ENCODE measurements at regions not wholly inside any gene's neighbourhood (a gene's known extent, or its start where the extent isn't known, plus 50 kb on each side); places are given as distances from the start of the nearest gene placed in this dataset.

GRCh38 chr11:128388206-128388815 is 199.0 kb downstream of the ETS1 start:
- H3K27me3 Mint-ChIP-seq, result no peaks in the 10 kb centered on the region
- intact Hi-C loops (cut with micrococcal nuclease), result no loop called here
- DNase-seq, result no peak

GRCh38 chr11:128379587-128380580 is 207.5 kb downstream of the ETS1 start:
- Mint-ChIP-seq H3K4me3 (no peak overlapping the region), H3K9me3 (peaks cover 27% of the 10 kb centered on the region), H3K36me3 (ENCODE audit: low read depth) (peaks cover 4% of the 10 kb centered on the region), H3K27ac (peak overlapping the region; percentile 72), H3K27me3 (no peaks in the 10 kb centered on the region), H3K4me1 (peaks cover 24% of the 10 kb centered on the region)
- intact Hi-C loops (cut with micrococcal nuclease), result loop anchor here (1.0 to 5.0 kb wide), 2 partner anchors 38 to 42 kb away; no protein-coding TSS in a partner anchor
- peak; percentile 68 for DNase-seq

More at GRCh38 chr11:128388206-128388815, 199.0 kb downstream of the ETS1 start:
- no peaks in the 10 kb centered on the region for H3K36me3 Mint-ChIP-seq (ENCODE audit: low read depth)
- H3K4me1 Mint-ChIP-seq, result peaks cover 15% of the 10 kb centered on the region
- no peak overlapping the region for H3K27ac Mint-ChIP-seq
- no peak overlapping the region for H3K4me3 Mint-ChIP-seq
- H3K9me3 Mint-ChIP-seq, result peaks cover 4% of the 10 kb centered on the region

GRCh38 chr11:128375961-128376360 is 211.4 kb downstream of the ETS1 start:
- Mint-ChIP-seq H3K36me3 (ENCODE audit: low read depth) (peaks cover 1% of the 10 kb centered on the region), H3K27me3 (no peaks in the 10 kb centered on the region), H3K4me3 (no peak overlapping the region), H3K9me3 (peaks cover 19% of the 10 kb centered on the region), H3K27ac (no peak overlapping the region), H3K4me1 (peaks cover 22% of the 10 kb centered on the region)
- intact Hi-C loops (cut with micrococcal nuclease), result loop anchor here (5.0 kb wide), 1 partner anchor 46 kb away; no protein-coding TSS in a partner anchor
- DNase-seq, result no peak

- Mint-ChIP-seq H3K4me1 (peaks cover 10% of the 10 kb centered on the region), H3K27me3 (no peaks in the 10 kb centered on the region), H3K9me3 (peaks cover 17% of the 10 kb centered on the region), H3K4me3 (no peak overlapping the region), H3K36me3 (ENCODE audit: low read depth) (peaks cover 1% of the 10 kb centered on the region), H3K27ac (no peak overlapping the region)
- intact Hi-C loops (cut with micrococcal nuclease), result no loop called here
- DNase-seq, result no peak
Observed at GRCh38 chr11:128374026-128374425, 213.3 kb downstream of the ETS1 start.

- DNase-seq, result no peak
- H3K36me3 Mint-ChIP-seq (ENCODE audit: low read depth), result peaks cover 1% of the 10 kb centered on the region
- H3K4me1 Mint-ChIP-seq, result peaks cover 5% of the 10 kb centered on the region
- intact Hi-C loops (cut with micrococcal nuclease), result no loop called here
- H3K27ac Mint-ChIP-seq, result no peak overlapping the region
- no peaks in the 10 kb centered on the region for H3K27me3 Mint-ChIP-seq
- no peak overlapping the region for H3K4me3 Mint-ChIP-seq
- H3K9me3 Mint-ChIP-seq, result peaks cover 11% of the 10 kb centered on the region
Observed at GRCh38 chr11:128372977-128373376, 214.4 kb downstream of the ETS1 start.

GRCh38 chr11:128367573-128367972 is 219.8 kb downstream of the ETS1 start:
- Mint-ChIP-seq H3K27me3 (peaks cover 2% of the 10 kb centered on the region), H3K36me3 (ENCODE audit: low read depth) (no peaks in the 10 kb centered on the region), H3K4me1 (peaks cover 4% of the 10 kb centered on the region), H3K9me3 (peaks cover 15% of the 10 kb centered on the region), H3K4me3 (no peak overlapping the region), H3K27ac (no peak overlapping the region)
- intact Hi-C loops (cut with micrococcal nuclease), result no loop called here
- peak; percentile 67 for DNase-seq

- H3K36me3 Mint-ChIP-seq (ENCODE audit: low read depth), result no peaks in the 10 kb centered on the region
- H3K27ac Mint-ChIP-seq, result no peak overlapping the region
- intact Hi-C loops (cut with micrococcal nuclease), result no loop called here
- peaks cover 2% of the 10 kb centered on the region for H3K27me3 Mint-ChIP-seq
- peaks cover 7% of the 10 kb centered on the region for H3K4me1 Mint-ChIP-seq
- H3K4me3 Mint-ChIP-seq, result no peak overlapping the region
- peak; percentile 70 for DNase-seq
- peaks cover 15% of the 10 kb centered on the region for H3K9me3 Mint-ChIP-seq
Observed at GRCh38 chr11:128365044-128365443, 222.3 kb downstream of the ETS1 start.

- Mint-ChIP-seq H3K9me3 (peaks cover 12% of the 10 kb centered on the region), H3K4me3 (no peak overlapping the region), H3K27me3 (peaks cover 2% of the 10 kb centered on the region), H3K27ac (no peak overlapping the region), H3K36me3 (ENCODE audit: low read depth) (no peaks in the 10 kb centered on the region), H3K4me1 (peaks cover 5% of the 10 kb centered on the region)
- intact Hi-C loops (cut with micrococcal nuclease), result no loop called here
- DNase-seq, result no peak
Observed at GRCh38 chr11:128361451-128362020, 225.8 kb downstream of the ETS1 start.

GRCh38 chr11:128359515-128359914 is 227.8 kb downstream of the ETS1 start:
- peaks cover 2% of the 10 kb centered on the region for H3K27me3 Mint-ChIP-seq
- peaks cover 4% of the 10 kb centered on the region for H3K9me3 Mint-ChIP-seq
- no peak overlapping the region for H3K4me3 Mint-ChIP-seq
- no peaks in the 10 kb centered on the region for H3K36me3 Mint-ChIP-seq (ENCODE audit: low read depth)
- no peak overlapping the region for H3K27ac Mint-ChIP-seq
- no peak for DNase-seq
- intact Hi-C loops (cut with micrococcal nuclease), result no loop called here
- H3K4me1 Mint-ChIP-seq, result peaks cover 8% of the 10 kb centered on the region

DNA sequence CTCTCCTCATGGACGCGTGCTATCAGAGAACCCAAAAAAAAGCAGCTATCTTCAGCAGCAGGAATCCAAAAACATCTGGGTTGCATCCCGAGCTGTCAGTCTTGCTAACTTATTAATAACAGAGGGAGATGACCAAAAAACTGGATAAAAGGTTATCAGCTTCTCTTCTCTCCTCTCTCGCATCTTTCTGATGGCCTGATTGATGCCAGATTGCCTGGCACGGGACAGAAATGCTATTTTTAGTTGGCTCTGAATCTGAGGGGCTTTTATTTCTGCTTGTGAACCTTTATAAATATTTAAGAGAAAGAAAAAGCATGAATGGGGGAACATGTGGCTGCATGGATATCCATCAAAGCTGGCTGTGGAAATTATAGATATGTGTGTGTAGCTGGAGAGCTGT is 230.3 kb downstream of the ETS1 start:
- Mint-ChIP-seq H3K4me3 (no peak overlapping the region), H3K9me3 (peaks cover 4% of the 10 kb centered on the region), H3K27me3 (no peaks in the 10 kb centered on the region), H3K27ac (no peak overlapping the region), H3K4me1 (peaks cover 13% of the 10 kb centered on the region), H3K36me3 (ENCODE audit: low read depth) (no peaks in the 10 kb centered on the region)
- intact Hi-C loops (cut with micrococcal nuclease), result no loop called here
- DNase-seq, result no peak

DNA sequence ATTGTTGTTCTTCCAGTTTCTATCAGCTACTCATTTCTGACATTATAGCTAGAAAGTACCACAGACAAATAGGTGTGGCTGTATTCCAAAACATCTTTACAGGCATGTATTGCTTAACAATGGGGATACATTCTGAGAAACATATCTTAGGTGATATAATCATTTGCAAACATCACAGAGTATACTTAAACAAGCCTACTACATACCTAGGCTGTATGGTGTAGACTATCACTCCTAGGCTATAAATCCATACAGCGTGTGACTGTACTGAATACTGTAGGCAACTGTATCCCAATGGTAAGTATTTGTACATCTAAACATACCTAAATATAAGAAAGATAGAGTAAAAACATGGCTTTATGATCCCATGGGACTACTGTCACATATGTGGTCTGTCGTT is 231.8 kb downstream of the ETS1 start:
- Mint-ChIP-seq H3K27ac (no peak overlapping the region), H3K4me3 (no peak overlapping the region), H3K36me3 (ENCODE audit: low read depth) (no peaks in the 10 kb centered on the region), H3K9me3 (peaks cover 4% of the 10 kb centered on the region), H3K27me3 (no peaks in the 10 kb centered on the region), H3K4me1 (peaks cover 20% of the 10 kb centered on the region)
- intact Hi-C loops (cut with micrococcal nuclease), result no loop called here
- DNase-seq, result no peak

GRCh38 chr11:128354476-128354875 is 232.9 kb downstream of the ETS1 start:
- DNase-seq, result no peak
- Mint-ChIP-seq H3K4me3 (no peak overlapping the region), H3K27ac (no peak overlapping the region), H3K9me3 (peaks cover 4% of the 10 kb centered on the region), H3K27me3 (no peaks in the 10 kb centered on the region), H3K36me3 (ENCODE audit: low read depth) (no peaks in the 10 kb centered on the region), H3K4me1 (peaks cover 30% of the 10 kb centered on the region)
- intact Hi-C loops (cut with micrococcal nuclease), result no loop called here

DNA sequence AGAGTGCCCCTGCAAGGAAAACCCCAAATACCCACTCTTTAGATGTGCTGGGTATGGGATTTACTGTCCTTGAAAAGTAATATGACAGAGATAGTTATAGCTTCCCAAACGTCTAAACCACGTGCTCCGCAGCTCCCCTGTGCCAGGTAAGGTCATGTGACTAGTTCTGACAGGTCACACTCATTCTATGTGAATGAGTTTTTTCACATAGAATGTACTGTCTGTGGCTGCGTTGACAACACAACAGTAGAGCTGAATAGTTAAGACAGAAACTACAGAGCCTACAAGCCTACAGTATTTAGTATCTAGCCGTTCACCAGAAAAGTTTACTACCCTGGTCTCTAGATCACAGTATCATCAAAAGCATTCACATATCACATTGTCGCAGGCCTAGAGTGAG is 236.2 kb downstream of the ETS1 start:
- intact Hi-C loops (cut with micrococcal nuclease), result no loop called here
- Mint-ChIP-seq H3K27me3 (no peaks in the 10 kb centered on the region), H3K36me3 (ENCODE audit: low read depth) (no peaks in the 10 kb centered on the region), H3K9me3 (peaks cover 4% of the 10 kb centered on the region), H3K27ac (no peak overlapping the region), H3K4me3 (no peak overlapping the region), H3K4me1 (peaks cover 47% of the 10 kb centered on the region)
- no peak for DNase-seq

Data from activated CD4-positive, alpha-beta T cell treated with anti-CD3 and anti-CD28 coated beads, Interleukin-2, amount 10 ng/mL, durations not matched to agents 24 days and 14 days (primary cell).